Activated CD4-positive, alpha-beta T cell treated with anti-CD3 and anti-CD28 coated beads, Interleukin-2, Interleukin-6, amounts not matched to agents 100 ng/mL and 50 ng/mL, durations not matched to agents 16 hours and 8 hours (primary cell): ENCODE measurements at regions not wholly inside any gene's neighbourhood (a gene's known extent, or its start where the extent isn't known, plus 50 kb on each side); places are given as distances from the start of the nearest gene placed in this dataset.
"Not testable (repeated sequence)": the region's sequence is repeated elsewhere in the genome, so short reads cannot be mapped to it uniquely, and the experiment has no call there.

Experiments
- DNase-seq: peaks from one replicate; pipeline ENCODE4 v3.0.0-alpha.2; 2020

DNA sequence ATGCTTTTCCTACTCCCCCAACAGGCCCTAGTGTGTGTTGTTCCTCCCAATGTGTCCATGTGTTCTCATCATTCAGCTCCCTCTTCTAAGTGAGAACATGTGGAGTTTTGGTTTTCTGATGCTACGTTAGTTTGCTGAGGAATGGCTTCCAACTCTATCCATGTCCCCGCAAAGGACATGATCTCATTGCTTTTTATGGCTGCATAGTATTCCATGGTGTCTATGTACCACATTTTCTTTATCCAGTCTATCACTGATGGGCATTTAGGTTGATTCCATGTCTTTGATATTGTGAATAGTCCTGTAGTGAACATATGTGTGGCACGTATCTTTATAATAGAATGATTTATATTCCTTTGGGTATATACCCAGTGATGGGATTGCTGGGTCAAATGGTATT, 72.5 kb upstream of the CCNY start:
- not testable (repeated sequence) for DNase-seq

DNA sequence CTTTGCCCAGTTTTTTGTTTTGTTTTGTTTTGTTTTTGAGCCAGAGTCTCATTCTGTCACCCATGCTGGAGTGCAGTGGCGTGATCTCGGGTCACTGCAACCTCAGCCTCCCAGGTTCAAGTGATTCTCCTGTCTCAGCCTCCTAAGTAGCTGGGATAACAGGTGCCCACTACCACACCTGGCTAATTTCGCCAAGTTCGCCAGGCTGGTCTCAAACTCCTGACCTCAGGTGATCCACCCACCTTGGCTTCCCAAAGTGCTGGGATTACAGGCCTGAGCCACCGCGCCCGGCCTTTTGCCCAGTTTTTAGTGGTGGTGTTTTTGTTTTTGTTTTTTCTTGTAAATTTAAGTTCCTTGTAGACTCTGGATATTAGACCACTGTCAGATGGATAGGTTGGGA, 71.7 kb upstream of the CCNY start:
- DNase-seq = not testable (repeated sequence)

DNA sequence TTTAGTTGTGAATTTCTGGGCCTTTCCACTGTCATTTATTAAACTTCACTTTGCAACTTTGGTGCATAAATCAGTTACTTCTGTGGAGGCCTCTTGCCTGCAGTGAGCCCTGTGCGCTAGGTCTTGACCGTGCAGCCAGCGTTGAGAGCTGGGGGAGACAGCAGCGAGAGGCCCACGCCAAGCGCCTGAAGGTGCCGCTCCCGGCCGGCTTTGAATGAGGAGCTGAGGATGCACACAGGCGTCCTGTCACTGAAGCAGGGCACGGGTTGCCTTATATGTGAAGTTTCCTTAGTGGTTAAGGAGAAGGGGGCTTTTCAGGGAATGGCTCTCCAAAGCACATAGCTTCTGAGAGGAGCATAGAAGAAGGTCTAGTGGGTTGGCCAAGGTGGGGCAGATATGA, 70.9 kb upstream of the CCNY start:
- no peak for DNase-seq

DNA sequence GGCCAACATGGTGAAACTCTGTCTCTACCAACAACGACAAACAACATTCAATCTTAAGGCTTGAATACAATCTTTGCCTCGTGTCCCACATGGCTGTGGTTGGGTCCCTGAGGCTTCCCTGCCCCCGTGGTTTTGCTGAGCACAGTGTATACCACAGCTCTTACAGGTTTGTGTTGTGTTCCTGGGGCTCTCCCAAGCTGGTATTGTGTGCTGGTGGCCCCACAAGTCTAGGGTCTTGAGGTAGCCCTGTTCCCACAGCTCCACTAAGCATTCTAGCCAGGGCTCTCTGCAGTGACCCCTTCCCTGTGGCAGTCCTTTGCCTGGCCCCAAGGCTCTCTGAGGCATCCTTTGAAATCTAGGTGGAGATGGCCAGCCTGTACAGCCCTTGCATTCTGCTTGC, 68.0 kb upstream of the CCNY start:
- DNase-seq = no peak

DNA sequence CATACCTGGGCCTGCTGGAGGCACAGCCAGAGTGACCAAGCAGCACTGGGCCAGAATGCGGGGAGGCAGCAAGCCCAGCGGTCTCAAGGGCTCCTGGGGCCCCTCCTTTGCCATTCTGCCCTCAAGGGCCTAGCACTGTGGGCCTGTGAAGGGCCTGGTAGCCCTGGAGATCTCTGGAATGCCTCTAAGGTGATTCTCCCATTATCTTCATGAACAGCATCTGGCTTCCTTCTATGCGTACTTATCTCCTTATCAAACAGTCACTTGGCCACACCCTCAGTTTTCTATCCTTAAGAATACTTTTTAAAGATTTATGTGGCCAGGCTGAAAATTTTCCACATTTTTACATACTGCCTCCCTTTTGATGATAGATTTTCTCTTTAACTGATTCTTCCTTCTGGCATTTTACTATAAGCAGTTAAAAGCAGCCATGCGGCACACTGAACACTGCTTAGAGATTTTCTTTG, 67.5 kb upstream of the CCNY start:
- no peak for DNase-seq

DNA sequence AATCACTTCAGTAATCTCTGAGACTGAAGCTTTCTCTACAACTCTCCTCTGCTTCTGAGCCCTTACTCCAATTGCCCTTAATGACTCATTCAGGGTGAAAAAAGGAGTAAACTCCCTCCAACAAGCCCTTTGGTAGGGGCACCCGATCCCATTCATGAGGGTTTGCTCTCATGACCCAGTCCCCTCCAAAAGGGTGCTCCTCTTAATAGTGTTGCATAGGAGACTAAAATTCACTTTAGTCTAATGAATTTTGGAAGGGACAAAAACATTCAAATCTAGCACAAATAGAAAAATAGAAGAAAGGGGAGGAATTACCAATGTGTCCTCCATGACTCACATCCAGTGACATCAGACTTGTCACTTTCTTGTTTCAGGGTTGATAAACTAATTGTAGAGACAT, 66.2 kb upstream of the CCNY start:
- peak; percentile 7 for DNase-seq

DNA sequence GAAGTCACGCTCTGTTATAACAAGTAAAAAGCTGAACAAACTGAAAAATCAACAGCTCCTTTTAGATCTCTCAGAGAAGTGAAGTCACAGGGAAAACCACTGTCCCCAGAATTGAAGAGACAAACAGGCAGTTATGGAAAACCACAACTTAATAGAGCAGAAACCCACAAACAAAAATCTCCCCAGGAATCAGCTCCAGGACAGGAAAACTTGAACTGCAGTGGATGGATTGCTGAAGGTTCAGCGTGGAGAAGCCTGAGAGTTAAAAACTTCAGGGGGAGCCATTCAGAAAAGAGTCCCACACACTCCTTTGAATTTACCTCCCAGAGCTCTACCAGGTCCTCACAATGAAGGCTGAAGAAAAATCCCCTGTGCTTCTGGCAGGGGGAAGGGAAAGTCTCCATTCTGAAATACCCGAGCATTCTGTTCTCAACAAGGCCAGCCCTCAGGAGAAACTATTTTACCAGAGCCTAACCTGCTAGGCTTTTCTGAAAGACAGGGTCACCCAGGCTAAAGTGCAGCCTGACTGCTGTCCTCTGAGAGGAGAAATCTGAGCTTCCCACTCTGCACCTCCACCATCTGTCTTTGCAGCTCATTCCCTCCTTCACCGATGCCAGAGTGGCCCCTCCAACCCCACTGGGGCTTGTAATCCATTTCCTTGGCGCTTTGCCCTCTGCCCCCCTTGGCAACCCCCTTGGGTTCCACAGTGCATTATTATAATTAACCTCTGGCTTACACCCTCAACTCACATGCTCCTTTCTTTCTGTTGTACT, 65.0 kb upstream of the CCNY start:
- no peak for DNase-seq

DNA sequence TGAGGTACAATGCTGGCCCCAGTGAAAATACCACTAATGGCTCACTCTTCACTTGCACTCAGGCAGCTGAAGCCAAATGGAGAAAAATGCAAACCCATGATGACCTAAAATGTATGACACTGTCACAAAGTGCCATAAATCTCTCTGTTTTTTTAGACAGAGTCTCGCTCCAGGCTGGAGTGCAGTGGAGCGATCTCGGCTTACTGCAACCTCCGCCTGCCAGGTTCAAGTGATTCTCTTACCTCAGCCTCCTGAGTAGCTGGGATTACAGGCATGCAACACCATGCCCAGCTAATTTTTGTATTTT, 64.5 kb upstream of the CCNY start:
- not testable (repeated sequence) for DNase-seq

DNA sequence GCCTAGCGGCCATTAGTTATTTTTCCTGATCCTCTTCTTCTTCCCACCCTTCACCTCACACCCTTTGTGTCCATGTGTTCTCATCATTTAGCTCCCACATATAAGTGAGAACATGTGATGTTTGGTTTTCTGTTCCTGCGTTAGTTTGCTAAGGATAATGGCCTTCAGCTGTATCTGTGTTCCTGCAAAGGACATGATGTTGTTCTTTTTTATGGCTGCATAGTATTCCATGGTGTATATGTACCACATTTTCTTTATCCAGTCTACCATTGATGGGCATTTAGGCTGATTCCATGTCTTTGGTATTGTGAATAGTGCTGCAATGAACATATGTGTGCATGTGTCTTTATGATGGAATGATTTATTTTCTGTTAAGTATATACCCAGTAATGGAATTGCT, 63.9 kb upstream of the CCNY start:
- DNase-seq = not testable (repeated sequence)

DNA sequence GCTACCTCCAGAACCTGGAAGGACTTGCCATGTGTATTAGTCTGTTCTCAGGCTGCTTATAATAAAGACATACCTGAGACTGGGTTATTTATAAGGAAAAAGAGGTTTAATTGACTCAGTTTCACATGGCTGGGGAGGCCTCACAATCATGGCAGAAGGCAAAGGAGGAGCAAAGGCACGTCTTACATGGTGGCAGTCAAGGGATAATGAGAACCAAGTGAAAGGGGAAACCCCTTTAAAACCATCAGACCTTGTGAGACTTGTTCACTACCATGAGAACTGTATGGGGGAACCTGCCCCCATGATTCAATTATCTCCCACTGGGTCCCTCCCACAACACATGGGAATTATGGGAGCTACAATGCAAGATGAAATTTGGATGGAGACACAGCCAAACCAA, 62.3 kb upstream of the CCNY start:
- not testable (repeated sequence) for DNase-seq

DNA sequence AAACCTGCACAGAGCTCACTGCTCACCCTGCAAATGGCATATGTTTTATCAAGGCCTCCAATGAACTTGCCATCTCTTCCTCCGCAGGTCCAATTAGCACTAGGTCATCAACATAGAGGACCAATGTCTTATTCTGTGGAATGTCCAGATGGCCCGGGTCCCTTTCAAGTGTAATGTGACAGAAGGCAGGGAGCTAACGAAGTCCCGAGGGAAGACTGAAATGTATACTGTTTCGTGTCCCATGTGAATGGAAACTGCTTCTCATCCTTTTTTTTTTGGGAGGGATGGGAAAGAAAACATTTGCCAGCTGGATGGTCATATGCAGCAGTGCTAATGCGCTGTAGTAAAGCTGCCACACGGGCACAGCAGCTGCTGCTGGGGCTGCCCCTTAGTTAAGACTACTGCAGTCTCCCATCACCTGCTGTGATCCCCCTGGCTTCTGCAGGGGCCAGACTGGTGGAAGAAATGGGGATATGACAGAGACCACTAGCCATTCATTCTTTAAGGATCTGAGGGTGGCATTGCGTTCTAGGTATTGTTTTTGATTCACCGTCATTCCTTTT, 61.7 kb upstream of the CCNY start:
- DNase-seq = no peak

DNA sequence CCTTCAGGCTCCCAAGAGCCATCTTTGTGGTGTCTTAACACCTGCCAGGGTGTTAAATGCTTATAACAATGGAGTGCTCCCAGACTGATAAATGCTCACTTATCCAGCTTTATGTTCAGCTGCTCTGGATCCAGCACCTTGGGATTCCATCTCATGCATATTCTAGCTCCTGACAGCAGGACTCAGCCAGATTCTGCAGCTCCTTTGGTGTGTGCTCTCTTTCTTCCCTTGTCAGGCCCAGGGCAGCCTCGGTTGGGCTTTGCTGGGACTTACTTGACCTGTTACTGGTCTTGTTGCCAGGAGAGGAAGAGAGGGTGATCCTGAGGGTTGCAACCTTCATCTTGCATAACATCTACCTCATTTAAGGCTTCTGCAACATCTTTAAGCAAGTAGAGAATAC, 59.4 kb upstream of the CCNY start:
- no peak for DNase-seq

DNA sequence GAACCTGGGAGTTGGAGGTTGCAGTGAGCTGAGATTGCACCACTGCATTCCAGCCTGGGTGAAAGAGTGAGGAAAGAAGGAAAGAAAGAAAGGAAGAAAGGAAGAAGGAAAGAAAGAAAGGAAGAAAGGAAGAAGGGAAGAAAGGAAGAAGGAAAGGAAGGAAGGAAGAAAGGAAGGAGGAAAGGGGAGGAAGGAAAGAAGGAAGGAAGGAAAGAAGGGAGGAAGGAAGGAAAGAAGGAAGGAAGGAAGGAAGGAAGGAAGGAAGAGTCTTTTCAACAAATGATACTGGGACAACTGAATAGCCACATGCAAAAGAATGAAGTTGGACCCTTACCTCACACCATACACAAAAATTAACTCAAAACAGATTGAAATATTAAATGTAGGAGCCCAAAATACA, 56.1 kb upstream of the CCNY start:
- not testable (repeated sequence) for DNase-seq
